Epidermal melanocyte (primary cell): ENCODE measurements at regions not wholly inside any gene's neighbourhood (a gene's known extent, or its start where the extent isn't known, plus 50 kb on each side); places are given as distances from the start of the nearest gene placed in this dataset.

Experiments used
- DNase-seq: peaks from one replicate; pipeline ENCODE4 v3.0.0; 2011; ENCODE audit warnings: low spot score; ENCODE audit not compliant: insufficient read length

GRCh38 chr11:112778091-112778876, 182.9 kb upstream of the NCAM1 start:
- no peak for DNase-seq

GRCh38 chr11:112778877-112779266, 182.3 kb upstream of the NCAM1 start:
- no peak for DNase-seq

GRCh38 chr11:112780351-112781087, 180.7 kb upstream of the NCAM1 start:
- DNase-seq: no peak

DNA sequence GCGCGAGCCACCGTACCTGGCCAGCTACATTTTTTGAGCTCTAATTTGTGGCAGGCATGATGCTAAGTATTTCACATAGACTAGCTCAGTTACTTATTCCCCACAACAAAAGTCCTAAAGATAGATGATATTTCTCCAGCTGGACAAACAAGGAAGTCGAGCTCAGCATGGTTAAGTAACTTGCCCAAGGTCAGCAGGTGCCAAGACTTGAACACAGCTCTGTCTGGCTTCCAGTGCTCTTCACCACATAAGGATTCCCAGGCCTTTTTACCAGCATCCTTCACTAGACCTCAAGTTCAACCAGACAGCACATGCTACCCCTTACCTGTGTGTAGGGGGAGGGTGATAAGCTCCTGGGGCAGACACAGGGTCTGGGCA, 177.3 kb upstream of the NCAM1 start:
- DNase-seq: no peak

- no peak for DNase-seq
Measured at GRCh38 chr11:112784323-112785073, 176.7 kb upstream of the NCAM1 start.

DNA sequence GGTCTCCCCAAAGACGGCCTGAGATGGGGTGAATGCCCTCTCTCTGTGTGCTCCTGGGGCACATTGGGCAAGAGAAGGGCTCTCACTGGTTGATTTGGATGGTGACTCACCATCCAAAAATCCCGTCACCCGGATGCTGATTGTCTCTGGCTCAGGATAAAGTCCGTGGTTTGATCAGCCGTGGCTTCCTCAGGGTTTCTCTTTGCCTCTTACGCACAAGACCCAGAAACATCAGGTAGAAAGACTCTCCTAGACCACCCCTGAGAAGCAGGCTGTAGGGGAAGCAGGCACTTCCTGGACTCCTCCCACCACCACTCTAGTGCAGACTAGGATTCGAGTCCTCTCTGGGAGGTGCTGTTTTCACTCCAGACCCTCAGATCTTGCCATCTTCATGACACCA, 176.1 kb upstream of the NCAM1 start:
- no peak for DNase-seq

- no peak for DNase-seq
Measured at GRCh38 chr11:112785719-112786118, 175.5 kb upstream of the NCAM1 start.

DNA sequence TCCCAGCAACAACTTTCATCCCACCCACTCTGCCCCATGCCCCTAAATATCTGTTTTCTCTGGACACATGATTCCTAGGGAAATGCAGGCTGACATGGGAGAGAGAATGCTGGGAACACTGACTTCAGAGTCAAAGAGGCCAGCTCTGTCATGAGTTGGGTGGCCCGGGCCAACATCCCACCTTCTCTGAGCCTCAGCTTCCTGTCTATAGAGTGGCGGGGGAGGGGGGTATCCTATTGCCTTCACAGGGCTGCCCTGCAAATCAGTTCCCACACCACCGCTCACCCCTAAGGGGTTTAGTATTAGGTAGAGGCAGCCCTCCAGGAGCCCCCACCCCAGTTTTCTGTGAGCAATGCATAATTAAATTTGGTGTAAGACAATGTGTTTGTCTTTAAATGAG, 175.0 kb upstream of the NCAM1 start:
- no peak for DNase-seq

DNA sequence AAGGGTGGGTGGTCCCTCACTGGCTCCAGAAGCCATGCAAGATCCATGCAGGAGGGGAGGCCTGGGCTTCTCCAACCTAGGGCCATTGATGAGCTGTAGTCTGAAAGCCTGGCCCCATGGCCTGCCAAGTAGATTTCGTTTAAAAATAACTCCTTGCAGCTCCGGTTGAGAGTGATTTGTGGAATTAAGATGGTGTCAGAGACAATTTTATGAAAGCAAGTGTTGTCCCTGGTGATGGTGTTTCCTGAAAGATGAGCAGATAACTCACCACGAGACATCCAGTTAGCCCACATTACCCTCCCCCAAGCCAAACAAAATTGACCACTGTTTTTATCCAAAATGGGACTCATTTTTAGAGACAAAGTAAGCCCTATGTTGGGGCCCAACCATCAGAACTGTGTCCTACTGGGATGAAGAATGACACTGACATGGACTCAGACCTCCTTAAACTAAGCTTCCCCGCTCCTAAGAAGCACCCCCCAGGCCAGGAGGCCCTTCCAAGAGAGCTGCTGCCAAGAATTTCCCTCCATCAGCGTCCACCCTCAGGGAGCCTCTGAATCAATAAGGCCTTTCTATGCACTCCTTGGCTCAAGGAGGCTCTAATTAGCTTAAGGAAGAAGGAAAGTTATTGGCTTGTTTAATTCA, 174.2 kb upstream of the NCAM1 start:
- peak; percentile 84 for DNase-seq

- no peak for DNase-seq
Measured at GRCh38 chr11:112789481-112789880, 171.7 kb upstream of the NCAM1 start.

- DNase-seq: no peak
Measured at GRCh38 chr11:112790286-112790685, 170.9 kb upstream of the NCAM1 start.

DNA sequence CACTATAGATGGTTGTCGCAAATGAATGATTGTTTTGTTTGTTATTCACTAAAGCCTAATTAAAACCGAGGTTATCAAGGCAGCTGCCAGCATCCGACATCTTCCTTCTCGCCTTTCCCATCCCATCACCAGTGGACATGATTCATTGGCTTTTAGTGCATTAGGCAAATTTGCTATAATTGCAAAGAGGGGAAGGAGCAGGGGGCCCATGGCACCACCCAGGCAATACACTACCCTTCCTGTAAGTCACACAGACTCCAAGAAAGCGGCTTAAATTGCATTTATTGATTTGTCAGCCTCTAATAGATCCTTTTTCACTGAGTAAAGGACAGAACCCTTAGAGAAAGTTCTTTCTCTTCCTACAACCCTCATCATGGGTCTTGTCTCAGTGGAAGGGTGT, 169.2 kb upstream of the NCAM1 start:
- DNase-seq: no peak

- DNase-seq: no peak
Measured at GRCh38 chr11:112793416-112793815, 167.8 kb upstream of the NCAM1 start.

DNA sequence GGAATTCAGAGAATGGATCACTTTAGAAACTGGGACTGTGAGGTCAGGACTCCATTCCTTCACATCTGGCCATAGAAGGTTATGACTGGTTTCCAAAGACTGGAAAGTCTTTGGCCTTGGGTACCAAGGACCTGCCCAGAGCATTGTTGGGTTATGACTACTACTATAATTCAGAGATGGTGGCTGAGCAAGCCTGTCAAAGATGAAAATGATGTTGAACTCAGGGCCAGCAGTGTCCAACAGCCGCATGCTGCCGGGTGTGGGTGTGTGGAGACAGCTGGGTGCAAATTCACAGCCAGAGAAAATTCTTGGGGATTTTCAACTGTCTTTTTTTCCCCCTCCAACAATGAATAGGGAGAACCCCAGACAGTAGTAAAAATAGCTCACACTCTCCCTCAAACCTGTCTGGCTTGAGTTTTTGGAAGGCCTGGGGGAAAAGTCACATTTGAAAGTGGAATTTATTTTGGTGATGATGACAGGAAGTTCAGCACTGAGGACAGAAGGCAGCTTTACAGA, 166.8 kb upstream of the NCAM1 start:
- no peak for DNase-seq

- no peak for DNase-seq
Measured at GRCh38 chr11:112795142-112795815, 165.9 kb upstream of the NCAM1 start.

DNA sequence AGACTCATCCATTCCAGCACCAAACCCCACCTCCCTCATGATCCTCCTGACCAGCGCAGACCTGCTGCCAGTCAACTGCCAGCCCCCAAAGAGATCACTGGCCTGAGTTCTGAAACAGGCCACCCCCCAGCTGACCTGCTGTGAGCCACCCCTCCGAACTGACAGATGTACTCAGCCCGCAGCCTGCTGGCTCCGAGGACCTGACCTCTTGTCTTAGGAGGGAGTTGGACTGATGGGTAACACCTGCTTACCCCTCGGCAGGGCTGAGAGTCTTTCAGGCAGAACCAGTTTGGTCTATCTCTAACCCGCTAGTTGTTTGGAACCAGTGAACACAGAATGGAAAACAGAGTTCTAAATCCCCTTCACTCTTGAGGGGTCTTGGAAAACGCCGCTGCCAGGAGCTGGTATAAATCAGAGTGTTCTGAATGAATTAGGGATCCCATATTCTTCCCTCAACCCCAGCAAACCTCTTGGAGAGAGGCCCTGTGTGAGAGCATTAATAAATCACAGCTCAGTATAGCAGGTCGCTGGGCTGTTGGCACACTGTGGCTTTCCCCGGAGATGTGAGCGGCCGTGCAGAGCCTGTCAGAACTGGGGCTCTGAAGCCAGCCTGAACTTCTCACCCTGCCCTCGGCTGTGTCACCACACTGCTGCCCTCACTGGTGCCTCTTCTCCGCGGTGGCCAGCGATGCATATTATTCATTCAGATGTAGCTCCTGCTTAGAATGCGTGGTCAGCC, 165.1 kb upstream of the NCAM1 start:
- DNase-seq: no peak

DNA sequence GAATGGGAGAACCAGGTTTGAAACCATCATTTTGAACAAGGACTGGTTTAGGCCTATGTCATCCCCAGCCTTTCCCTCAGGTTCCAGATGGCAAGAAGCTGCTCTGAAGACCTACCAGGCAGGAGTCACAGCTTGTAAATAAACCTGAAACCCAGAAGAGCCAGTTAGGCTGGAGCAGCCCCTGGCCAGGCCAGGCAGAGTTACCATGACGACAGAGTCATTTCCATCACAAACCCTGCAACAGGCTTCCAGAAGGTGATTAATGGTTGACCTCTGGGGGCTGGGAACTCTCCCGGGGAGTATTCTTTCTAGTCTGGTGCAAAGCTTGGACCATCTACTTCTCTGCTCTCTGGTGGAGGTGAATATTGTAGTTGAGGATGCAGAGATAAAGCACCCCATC, 164.1 kb upstream of the NCAM1 start:
- DNase-seq: no peak

- DNase-seq: no peak
Measured at GRCh38 chr11:112797648-112798293, 163.4 kb upstream of the NCAM1 start.

DNA sequence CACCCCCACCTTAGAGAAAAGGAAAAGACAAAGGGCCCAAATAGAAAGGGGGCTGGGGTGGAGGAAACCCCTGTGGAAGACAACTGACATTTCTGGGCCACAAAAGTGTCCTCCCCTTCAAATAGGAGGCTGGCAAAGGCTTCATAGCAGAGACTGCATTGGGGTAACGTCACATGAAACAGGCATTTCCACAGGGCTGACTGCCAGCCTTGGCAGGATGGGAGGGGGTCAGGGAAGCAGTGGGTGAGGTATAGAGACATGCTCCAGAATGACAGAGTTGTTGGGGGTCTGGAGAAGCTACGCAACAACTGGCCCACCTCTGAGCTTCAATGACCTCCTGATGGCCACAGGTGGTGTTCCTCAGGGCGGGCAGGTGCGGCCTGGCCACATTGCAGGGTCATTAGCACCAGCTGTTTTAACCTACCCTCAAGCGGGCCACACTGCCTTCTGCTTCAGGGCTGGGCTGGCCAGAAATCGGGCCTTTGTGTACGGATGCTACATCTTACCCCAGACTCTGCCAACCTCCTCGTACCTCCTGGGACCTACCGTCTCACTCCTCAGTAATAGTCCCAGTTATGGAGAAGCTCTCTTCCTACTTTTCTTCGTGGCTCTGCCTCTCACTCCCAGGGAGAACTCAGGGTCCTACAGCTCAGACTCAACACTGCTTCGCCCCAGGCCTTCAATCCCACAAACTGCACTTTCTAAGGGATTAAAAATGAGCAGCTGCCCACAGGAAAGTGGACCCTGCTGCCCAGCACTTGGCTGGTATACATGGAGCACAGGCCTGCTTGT, 160.0 kb upstream of the NCAM1 start:
- no peak for DNase-seq
